Calu3 (cell line): ENCODE measurements at regions not wholly inside any gene's neighbourhood (a gene's known extent, or its start where the extent isn't known, plus 50 kb on each side); places are given as distances from the start of the nearest gene placed in this dataset.

Experiments used
- BruUV-seq: library from RNA; stranded (reverse); fragments of 400-500 nt; replicated peaks from 2 replicates; lab custom pipeline; 2021; lab: Mats Ljungman, UMichigan
- CTCF ChIA-PET: fragments of 300-600 bp; sonication (Branson Sonifier 250); formaldehyde crosslinking; loops from one replicate; lab custom pipeline; 2022; ENCODE audit warnings: antibody characterized with exemption; lab: Charles Lee
- DNase-seq: peaks from one replicate; pipeline ENCODE4 v3.0.0; 2022
- H3K27ac Mint-ChIP-seq: one replicate; pipeline ENCODE4 v1.8.0; 2022; ENCODE audit warnings: mixed read lengths; ENCODE audit not compliant: unreplicated experiment
- H3K27me3 Mint-ChIP-seq: one replicate; pipeline ENCODE4 v1.8.0; 2022; ENCODE audit warnings: mixed read lengths; ENCODE audit not compliant: unreplicated experiment
- H3K36me3 Mint-ChIP-seq: one replicate; pipeline ENCODE4 v1.8.0; 2022; ENCODE audit warnings: mild to moderate bottlenecking, moderate library complexity, mixed read lengths; ENCODE audit not compliant: insufficient read depth, unreplicated experiment
- H3K4me1 Mint-ChIP-seq: one replicate; pipeline ENCODE4 v1.8.0; 2022; ENCODE audit warnings: mild to moderate bottlenecking, low read depth, mixed read lengths; ENCODE audit not compliant: unreplicated experiment
- H3K4me3 Mint-ChIP-seq: one replicate; pipeline ENCODE4 v1.8.0; 2022; ENCODE audit warnings: mild to moderate bottlenecking, low read depth, moderate library complexity, mixed read lengths; ENCODE audit not compliant: unreplicated experiment
- H3K9me3 Mint-ChIP-seq: one replicate; pipeline ENCODE4 v1.8.0; 2022; ENCODE audit warnings: low read depth, mixed read lengths; ENCODE audit not compliant: unreplicated experiment
- CTCF ChIP-seq: fragments of 200-600 bp; IDR thresholded peaks from one replicate; pipeline ENCODE4 v1.8.0; 2022; ENCODE audit warnings: antibody characterized with exemption; ENCODE audit not compliant: unreplicated experiment
- intact Hi-C: fragments of 100-400 bp; cut with micrococcal nuclease; formaldehyde crosslinking; loops from one replicate; pipeline ENCODE4 v1.10.0; 2022; ENCODE audit not compliant: unreplicated experiment

DNA sequence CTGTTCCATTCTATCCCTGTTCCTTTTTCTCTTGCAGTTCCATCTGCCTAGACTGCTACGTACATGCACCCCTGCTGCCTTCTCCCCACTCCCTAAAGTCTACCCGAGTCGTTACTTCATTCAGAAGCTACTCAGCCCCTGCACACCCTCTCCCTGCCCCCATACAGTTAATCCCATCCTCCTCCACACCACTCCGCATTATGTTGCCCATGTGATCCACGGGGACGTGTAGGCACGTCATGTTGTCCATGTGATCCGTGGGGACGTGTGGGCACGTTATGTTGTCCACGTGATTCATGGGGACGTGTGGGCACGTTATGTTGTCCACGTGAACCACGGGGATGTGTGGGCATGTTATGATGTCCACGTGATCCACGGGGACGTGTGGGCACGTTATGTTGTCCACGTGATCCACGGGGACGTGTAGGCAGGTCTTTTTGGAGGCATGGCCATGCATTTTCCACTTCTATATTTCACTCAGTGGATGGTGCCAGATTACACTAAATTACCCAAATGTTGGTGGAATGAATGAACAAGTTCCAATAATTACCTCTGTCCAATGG lies 299.5 kb downstream of the DCDC2C start:
- CTCF ChIA-PET: no interaction called here
- no peaks in the 10 kb centered on the region for H3K4me1 Mint-ChIP-seq
- intact Hi-C loops: no loop called here
- H3K27me3 Mint-ChIP-seq: no peaks in the 10 kb centered on the region
- no peak for DNase-seq
- no peak overlapping the region for H3K27ac Mint-ChIP-seq
- no peaks in the 10 kb centered on the region for H3K36me3 Mint-ChIP-seq
- no peak for TF ChIP-seq CTCF
- H3K4me3 Mint-ChIP-seq: no peak overlapping the region
- no TSS peak for BruUV-seq
- peaks cover 23% of the 10 kb centered on the region for H3K9me3 Mint-ChIP-seq

DNA sequence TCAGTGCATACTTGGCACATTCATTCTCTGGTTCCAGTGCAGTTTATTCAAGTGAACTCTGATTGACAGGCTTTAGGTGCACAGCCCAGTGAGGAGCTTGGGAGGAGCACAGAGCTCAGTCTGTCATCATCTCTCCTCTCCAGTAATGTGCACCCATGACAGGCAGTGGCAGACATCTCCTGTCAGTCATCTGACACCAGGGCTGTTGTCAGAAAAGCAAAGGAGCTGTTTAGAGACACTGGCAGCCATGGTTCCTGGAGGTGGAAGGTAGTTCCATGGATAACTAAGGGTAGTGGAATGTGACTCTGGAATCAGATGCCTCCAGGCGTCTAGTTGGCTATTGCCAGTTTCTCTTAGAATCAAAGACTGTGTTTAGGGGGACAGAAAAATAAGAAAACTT lies 308.8 kb downstream of the DCDC2C start:
- Mint-ChIP-seq H3K36me3 (no peaks in the 10 kb centered on the region), H3K27ac (no peak overlapping the region), H3K9me3 (peaks cover 21% of the 10 kb centered on the region), H3K4me1 (no peaks in the 10 kb centered on the region), H3K4me3 (no peak overlapping the region), H3K27me3 (no peaks in the 10 kb centered on the region)
- no TSS peak for BruUV-seq
- CTCF ChIA-PET: no interaction called here
- no peak for TF ChIP-seq CTCF
- DNase-seq: no peak
- intact Hi-C loops: no loop called here

GRCh38 chr2:4018535-4018934 lies 315.2 kb downstream of the DCDC2C start:
- CTCF ChIA-PET: no interaction called here
- Mint-ChIP-seq H3K4me1 (no peaks in the 10 kb centered on the region), H3K36me3 (no peaks in the 10 kb centered on the region), H3K9me3 (peaks cover 6% of the 10 kb centered on the region), H3K4me3 (no peak overlapping the region), H3K27me3 (no peaks in the 10 kb centered on the region), H3K27ac (no peak overlapping the region)
- DNase-seq: no peak
- no TSS peak for BruUV-seq
- intact Hi-C loops: no loop called here
- TF ChIP-seq CTCF: no peak

DNA sequence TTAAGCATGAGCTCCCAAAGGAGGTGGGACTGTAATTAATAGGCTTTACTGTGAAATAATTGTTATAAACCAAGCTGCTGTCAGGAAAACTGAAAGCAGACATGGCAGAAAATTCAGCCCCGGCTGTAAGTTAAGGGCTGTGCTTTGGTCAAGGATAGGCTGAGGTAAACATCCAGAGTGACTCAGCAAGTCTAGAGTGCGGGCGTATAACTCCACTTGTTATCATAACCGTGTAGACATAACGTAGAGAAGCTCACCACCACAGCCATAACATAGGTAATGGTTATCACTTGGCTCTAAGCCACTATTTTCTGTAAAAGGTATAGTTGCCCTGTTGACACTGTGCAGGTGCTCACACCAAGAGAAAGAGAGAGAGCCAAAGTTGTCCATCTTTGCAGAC lies 316.8 kb downstream of the DCDC2C start:
- H3K4me1 Mint-ChIP-seq: no peaks in the 10 kb centered on the region
- TF ChIP-seq CTCF: no peak
- no peaks in the 10 kb centered on the region for H3K27me3 Mint-ChIP-seq
- intact Hi-C loops: no loop called here
- H3K27ac Mint-ChIP-seq: no peak overlapping the region
- CTCF ChIA-PET: no interaction called here
- no peak overlapping the region for H3K4me3 Mint-ChIP-seq
- peaks cover 6% of the 10 kb centered on the region for H3K9me3 Mint-ChIP-seq
- no TSS peak for BruUV-seq
- no peaks in the 10 kb centered on the region for H3K36me3 Mint-ChIP-seq
- DNase-seq: no peak
